ENCODE measurements at regions not wholly inside any gene's neighbourhood (a gene's known extent, or its start where the extent isn't known, plus 50 kb on each side); places are given as distances from the start of the nearest gene placed in this dataset.
"Not testable (repeated sequence)": the region's sequence is repeated elsewhere in the genome, so short reads cannot be mapped to it uniquely, and the experiment has no call there.

DNA sequence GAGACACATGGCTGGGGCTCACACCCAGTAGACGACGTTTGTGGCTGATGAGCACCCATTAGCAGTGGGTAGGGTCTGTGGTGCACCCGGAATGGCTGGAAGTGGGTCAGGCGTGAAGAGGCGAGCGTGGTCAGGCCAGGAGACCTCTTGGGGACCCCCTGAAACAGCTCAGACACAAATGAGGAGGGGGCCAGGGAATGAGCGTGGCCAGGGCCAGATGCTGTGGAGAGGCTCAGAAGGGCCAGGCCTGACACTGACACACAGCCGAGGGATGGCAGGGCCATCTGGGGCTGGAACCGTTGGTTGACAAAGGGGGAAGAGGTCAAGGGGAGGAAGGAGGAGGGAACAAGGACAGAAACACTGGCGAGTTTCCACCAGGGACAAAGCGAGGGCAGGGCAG is 162.8 kb downstream of the SHANK2 start:
- Histone ChIP-seq H3K27me3 (ENCODE audit: control insufficient read depth, insufficient read depth, low read length) (no peaks in the 10 kb centered on the region), H3K9me3 (ENCODE audit: control insufficient read depth, insufficient read depth, low read length) (no peaks in the 10 kb centered on the region), H3K9ac (ENCODE audit: low read depth, low read length) (no peak overlapping the region), H3K4me1 (ENCODE audit: control insufficient read depth, insufficient read depth, low read length) (no peaks in the 10 kb centered on the region), H3K4me3 (ENCODE audit: low read depth, low read length) (no peak overlapping the region), H3K36me3 (ENCODE audit: control insufficient read depth, insufficient read depth, low read length) (peaks cover 30% of the 10 kb centered on the region)

GRCh38 chr11:71088314-71089215 is 163.8 kb downstream of the SHANK2 start:
- H3K9me3 ChIP-seq (ENCODE audit: control insufficient read depth, insufficient read depth, low read length), result not testable (repeated sequence)

GRCh38 chr11:71086687-71087258 is 165.6 kb downstream of the SHANK2 start:
- Histone ChIP-seq H3K36me3 (ENCODE audit: control insufficient read depth, insufficient read depth, low read length) (peaks cover 20% of the 10 kb centered on the region), H3K4me3 (ENCODE audit: low read depth, low read length) (no peak overlapping the region), H3K27me3 (ENCODE audit: control insufficient read depth, insufficient read depth, low read length) (no peaks in the 10 kb centered on the region), H3K9ac (ENCODE audit: low read depth, low read length) (no peak overlapping the region), H3K9me3 (ENCODE audit: control insufficient read depth, insufficient read depth, low read length) (no peaks in the 10 kb centered on the region), H3K4me1 (ENCODE audit: control insufficient read depth, insufficient read depth, low read length) (no peaks in the 10 kb centered on the region)

More at GRCh38 chr11:71088314-71089215, 163.8 kb downstream of the SHANK2 start:
- H3K4me3 ChIP-seq (ENCODE audit: low read depth, low read length); H3K27me3 ChIP-seq (ENCODE audit: control insufficient read depth, insufficient read depth, low read length); H3K9ac ChIP-seq (ENCODE audit: low read depth, low read length); H3K4me1 ChIP-seq (ENCODE audit: control insufficient read depth, insufficient read depth, low read length): not testable (repeated sequence)
- peaks cover 30% of the 10 kb centered on the region for H3K36me3 ChIP-seq (ENCODE audit: control insufficient read depth, insufficient read depth, low read length)

DNA sequence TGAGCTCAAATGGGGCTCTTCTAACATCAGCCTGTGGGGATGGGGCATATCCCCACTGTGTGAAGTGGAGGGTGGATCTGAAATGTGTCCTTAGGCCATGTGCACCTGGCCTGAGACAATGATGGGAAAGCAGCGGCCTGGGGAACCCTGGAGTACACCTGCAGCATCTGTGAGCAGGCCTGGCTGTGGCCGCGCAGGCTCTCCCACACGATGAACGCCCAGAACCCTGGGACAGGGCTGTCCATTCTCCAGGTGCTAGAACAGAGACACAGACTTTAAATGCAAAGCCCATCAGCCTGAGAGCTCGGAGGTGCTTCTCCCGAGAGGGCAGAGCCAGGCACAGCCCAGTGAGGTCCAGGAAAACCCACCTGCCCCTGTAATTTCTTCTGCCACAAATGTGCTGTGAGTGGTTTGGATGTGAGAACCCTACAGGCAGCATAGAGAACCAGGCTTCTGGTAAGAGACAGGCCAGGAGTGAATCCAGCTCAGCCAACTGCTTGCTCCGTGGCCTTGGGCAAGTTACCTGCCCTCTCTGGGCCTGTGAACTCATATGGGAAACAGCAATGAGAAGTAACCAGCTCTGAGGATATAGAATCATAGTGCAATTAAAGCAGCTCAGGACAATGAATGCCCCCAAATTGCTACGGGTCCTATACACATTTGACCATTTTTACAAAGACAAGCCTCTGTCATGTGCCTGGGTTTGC is 167.9 kb downstream of the SHANK2 start:
- no peaks in the 10 kb centered on the region for H3K9me3 ChIP-seq (ENCODE audit: control insufficient read depth, insufficient read depth, low read length)
- peaks cover 9% of the 10 kb centered on the region for H3K36me3 ChIP-seq (ENCODE audit: control insufficient read depth, insufficient read depth, low read length)
- H3K27me3 ChIP-seq (ENCODE audit: control insufficient read depth, insufficient read depth, low read length), result no peaks in the 10 kb centered on the region
- no peak overlapping the region for H3K4me3 ChIP-seq (ENCODE audit: low read depth, low read length)
- no peak overlapping the region for H3K9ac ChIP-seq (ENCODE audit: low read depth, low read length)
- H3K4me1 ChIP-seq (ENCODE audit: control insufficient read depth, insufficient read depth, low read length), result no peaks in the 10 kb centered on the region

GRCh38 chr11:71083105-71083504 is 169.3 kb downstream of the SHANK2 start:
- Histone ChIP-seq H3K9me3 (ENCODE audit: control insufficient read depth, insufficient read depth, low read length) (no peaks in the 10 kb centered on the region), H3K36me3 (ENCODE audit: control insufficient read depth, insufficient read depth, low read length) (peaks cover 3% of the 10 kb centered on the region), H3K27me3 (ENCODE audit: control insufficient read depth, insufficient read depth, low read length) (no peaks in the 10 kb centered on the region), H3K9ac (ENCODE audit: low read depth, low read length) (no peak overlapping the region), H3K4me3 (ENCODE audit: low read depth, low read length) (no peak overlapping the region), H3K4me1 (ENCODE audit: control insufficient read depth, insufficient read depth, low read length) (no peaks in the 10 kb centered on the region)

DNA sequence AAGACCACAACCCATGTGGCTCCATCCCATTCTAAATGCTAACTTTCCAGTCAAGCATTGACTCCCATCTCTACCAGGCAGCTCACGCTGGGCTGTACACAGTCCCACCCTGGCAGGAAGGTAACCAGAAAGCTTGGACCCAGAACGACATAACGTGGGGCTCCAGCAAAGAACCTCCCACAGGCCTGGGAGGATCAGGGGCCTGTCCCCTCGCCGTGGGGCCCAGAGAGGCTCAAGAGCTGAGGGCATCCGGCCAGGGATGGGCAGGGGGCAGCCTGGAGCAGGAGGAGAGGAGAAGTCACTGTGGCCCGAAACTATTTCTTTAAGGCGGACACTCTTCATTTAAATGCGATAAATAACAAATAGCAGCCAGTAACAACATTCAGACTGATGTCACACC is 169.9 kb downstream of the SHANK2 start:
- no peaks in the 10 kb centered on the region for H3K9me3 ChIP-seq (ENCODE audit: control insufficient read depth, insufficient read depth, low read length)
- H3K36me3 ChIP-seq (ENCODE audit: control insufficient read depth, insufficient read depth, low read length), result peaks cover 3% of the 10 kb centered on the region
- no peak overlapping the region for H3K9ac ChIP-seq (ENCODE audit: low read depth, low read length)
- no peaks in the 10 kb centered on the region for H3K4me1 ChIP-seq (ENCODE audit: control insufficient read depth, insufficient read depth, low read length)
- H3K27me3 ChIP-seq (ENCODE audit: control insufficient read depth, insufficient read depth, low read length), result no peaks in the 10 kb centered on the region
- no peak overlapping the region for H3K4me3 ChIP-seq (ENCODE audit: low read depth, low read length)

DNA sequence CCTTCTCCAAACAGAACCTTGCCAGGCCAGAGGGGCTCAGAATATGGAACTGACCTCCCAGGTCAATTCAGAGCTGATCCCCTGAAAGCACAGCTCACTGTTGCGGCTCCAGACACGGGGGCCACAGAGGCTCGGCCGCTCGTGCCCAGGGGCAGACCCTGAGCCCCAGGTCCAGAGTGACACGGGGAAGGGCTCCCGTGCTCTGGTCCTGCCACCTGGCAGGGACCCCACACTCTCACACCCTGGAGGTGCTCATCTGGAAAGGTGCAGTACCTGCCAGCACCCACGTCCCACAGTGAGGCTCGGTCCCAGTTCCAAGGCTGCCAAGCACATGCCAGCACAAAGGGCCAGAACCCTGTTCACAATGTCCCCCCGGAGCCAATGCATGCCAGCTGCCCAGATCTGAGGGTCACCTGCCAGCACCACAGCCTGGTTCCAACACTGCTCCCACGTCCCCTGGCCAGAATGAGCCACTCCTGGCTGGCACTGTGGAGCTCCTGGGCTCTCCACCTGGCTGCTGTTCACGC is 170.6 kb downstream of the SHANK2 start:
- H3K4me1 ChIP-seq (ENCODE audit: control insufficient read depth, insufficient read depth, low read length), result no peaks in the 10 kb centered on the region
- no peaks in the 10 kb centered on the region for H3K9me3 ChIP-seq (ENCODE audit: control insufficient read depth, insufficient read depth, low read length)
- no peaks in the 10 kb centered on the region for H3K27me3 ChIP-seq (ENCODE audit: control insufficient read depth, insufficient read depth, low read length)
- no peak overlapping the region for H3K4me3 ChIP-seq (ENCODE audit: low read depth, low read length)
- peaks cover 3% of the 10 kb centered on the region for H3K36me3 ChIP-seq (ENCODE audit: control insufficient read depth, insufficient read depth, low read length)
- H3K9ac ChIP-seq (ENCODE audit: low read depth, low read length), result no peak overlapping the region

DNA sequence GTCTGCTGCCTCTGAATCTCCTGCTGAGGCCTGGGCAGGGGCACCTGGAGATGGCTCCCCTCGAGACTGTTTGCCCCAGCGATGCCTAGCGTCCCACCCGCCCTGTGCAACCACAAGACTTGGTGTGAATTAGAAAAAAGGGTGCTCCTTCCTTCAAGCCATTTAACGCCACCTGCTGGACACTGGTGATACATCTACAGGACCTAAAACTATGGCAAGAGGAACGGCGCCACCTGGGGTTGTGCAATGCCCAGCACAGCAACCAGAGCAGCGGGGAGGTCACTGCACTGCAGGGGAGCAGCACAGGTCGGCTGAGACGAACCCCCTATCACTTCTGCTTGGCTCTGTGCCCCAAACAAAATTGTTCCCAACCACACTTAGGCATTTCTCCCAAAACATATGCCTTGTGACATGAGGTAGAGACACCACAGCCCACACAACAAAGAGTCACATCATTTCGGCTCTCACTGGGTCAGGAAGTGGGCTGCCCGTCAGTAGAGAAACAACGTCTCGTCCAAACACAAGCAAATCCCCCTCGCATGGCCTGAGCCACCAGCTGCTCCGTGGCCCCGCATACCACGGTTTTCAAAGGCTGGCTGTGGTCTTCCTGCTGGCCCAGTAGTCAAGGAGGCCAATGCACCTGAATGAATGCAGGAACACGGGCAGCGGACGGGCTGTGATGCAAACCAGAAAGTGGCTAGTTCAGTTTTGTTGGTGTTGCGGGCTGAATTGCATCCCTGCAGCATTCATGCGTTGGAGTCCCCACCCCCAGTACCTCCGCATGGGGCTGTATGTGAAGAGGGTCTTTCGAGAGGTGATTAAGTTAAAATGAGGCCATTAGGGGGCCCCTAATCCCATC is 171.9 kb downstream of the SHANK2 start:
- H3K36me3 ChIP-seq (ENCODE audit: control insufficient read depth, insufficient read depth, low read length), result peaks cover 5% of the 10 kb centered on the region
- H3K9me3 ChIP-seq (ENCODE audit: control insufficient read depth, insufficient read depth, low read length), result no peaks in the 10 kb centered on the region
- H3K4me1 ChIP-seq (ENCODE audit: control insufficient read depth, insufficient read depth, low read length), result no peaks in the 10 kb centered on the region
- H3K27me3 ChIP-seq (ENCODE audit: control insufficient read depth, insufficient read depth, low read length), result no peaks in the 10 kb centered on the region
- H3K4me3 ChIP-seq (ENCODE audit: low read depth, low read length), result no peak overlapping the region
- no peak overlapping the region for H3K9ac ChIP-seq (ENCODE audit: low read depth, low read length)

DNA sequence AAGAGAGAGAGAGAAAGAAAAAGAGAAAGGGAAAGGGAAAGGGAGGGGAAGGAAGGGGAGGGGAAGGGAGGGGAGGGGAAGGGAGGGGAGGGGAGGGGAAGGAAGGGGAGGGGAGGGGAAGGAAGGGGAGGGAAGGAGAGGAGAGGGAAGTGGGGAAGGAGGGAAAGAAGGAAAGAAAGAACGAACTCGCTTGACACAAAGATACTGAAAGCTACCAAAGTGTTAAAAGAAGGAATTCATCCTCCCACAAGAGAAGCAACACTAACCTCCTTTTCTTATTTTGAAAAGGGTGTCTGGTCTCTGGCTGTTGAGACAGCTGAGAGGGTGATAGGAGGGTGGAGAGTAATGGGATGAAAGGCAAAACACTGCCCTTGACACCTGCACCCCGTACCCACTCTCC is 172.6 kb downstream of the SHANK2 start:
- Histone ChIP-seq H3K9me3 (ENCODE audit: control insufficient read depth, insufficient read depth, low read length) (no peaks in the 10 kb centered on the region), H3K4me1 (ENCODE audit: control insufficient read depth, insufficient read depth, low read length) (no peaks in the 10 kb centered on the region), H3K27me3 (ENCODE audit: control insufficient read depth, insufficient read depth, low read length) (no peaks in the 10 kb centered on the region), H3K9ac (ENCODE audit: low read depth, low read length) (no peak overlapping the region), H3K4me3 (ENCODE audit: low read depth, low read length) (no peak overlapping the region), H3K36me3 (ENCODE audit: control insufficient read depth, insufficient read depth, low read length) (peaks cover 5% of the 10 kb centered on the region)

DNA sequence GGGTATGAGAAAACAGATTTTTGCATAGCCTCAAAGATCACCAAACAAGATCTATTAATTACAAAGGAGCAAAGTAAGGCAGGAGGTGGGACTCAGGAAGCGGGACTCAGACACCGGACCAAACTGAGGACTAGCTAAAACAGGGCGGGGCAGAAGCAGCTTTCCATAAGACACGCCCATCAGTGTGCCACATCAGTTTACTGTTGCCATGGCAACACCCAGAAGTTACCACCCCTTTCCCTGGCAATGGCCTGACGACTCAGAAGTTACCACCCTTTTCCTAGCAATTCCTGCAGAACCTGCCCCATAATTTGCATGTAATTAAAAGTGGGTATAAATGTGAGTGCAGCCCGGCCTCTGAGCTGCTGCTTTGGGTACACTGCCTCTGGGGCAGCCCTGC is 173.9 kb downstream of the SHANK2 start:
- Histone ChIP-seq H3K9ac (ENCODE audit: low read depth, low read length) (no peak overlapping the region), H3K4me1 (ENCODE audit: control insufficient read depth, insufficient read depth, low read length) (no peaks in the 10 kb centered on the region), H3K36me3 (ENCODE audit: control insufficient read depth, insufficient read depth, low read length) (peaks cover 8% of the 10 kb centered on the region), H3K9me3 (ENCODE audit: control insufficient read depth, insufficient read depth, low read length) (no peaks in the 10 kb centered on the region), H3K27me3 (ENCODE audit: control insufficient read depth, insufficient read depth, low read length) (no peaks in the 10 kb centered on the region), H3K4me3 (ENCODE audit: low read depth, low read length) (no peak overlapping the region)

Data from iPS-15b (cell line).